ENCODE measurements at regions not wholly inside any gene's neighbourhood (a gene's known extent, or its start where the extent isn't known, plus 50 kb on each side); places are given as distances from the start of the nearest gene placed in this dataset.
"Not testable (repeated sequence)": the region's sequence is repeated elsewhere in the genome, so short reads cannot be mapped to it uniquely, and the experiment has no call there.

DNA sequence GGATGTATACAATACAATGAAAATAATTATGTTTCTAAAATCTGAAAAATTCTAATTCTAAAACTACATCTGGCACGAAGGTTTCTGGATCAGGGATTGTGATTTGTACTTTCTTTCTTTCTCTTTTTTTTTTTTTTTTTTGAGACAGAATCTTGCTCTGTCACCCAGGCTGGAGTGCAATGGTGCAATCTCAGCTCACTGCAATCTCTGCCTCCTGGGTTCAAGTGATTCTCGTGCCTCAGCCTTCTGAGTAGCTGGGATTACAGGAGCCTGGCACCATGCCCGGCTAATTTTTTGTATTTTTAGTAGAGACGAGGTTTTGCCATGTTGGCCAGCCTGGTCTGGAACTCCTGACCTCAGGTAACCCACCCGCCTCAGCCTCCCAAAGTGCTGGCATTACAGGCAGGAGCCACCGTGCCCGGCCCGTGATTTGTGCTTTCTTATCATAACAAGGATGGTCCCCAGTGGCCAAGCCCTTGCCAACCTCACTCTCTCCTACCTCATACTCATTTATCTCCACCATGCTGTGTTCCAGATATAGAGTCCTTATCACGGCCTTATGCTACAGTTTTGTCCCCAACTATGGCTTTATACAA is 279.9 kb downstream of the QDPR start:
- not testable (repeated sequence) for DNase-seq

DNA sequence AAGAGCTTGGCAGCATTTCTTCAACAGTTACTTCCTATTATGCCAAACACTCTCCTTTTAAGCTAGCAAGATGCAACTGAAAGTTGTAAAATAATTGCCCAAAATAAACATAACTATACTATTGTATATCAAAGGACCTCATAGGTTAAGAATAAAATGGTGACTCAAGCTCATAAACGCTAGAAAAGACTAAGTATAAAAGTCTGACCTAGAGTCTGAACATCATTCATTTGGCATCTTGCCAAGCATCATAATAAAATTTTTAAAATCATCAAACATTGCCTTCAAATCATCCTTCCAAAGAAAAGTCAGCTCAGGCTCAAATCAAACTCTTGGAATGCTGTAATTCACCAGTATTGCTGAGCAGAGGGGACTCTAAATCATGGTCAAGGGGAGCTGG is 281.2 kb downstream of the QDPR start:
- DNase-seq, result no peak

DNA sequence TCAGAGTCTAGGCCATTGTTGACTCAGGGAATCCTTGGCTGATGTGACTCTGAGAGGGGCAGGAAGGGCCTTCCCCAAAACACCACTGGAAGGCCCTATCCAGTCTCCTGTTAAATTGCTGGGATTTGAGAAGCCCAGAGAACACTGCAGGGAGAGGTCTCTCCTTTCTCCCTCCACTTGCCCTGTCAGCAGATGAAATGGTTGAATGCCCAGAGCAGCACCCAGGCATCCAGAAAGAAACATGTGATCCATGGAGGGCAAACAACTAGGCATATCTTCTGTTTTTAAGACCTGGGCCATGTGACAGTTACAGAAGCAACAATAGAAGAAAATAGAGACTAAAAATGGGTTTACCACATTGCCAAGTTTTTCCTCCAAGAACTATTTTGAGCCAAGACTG is 291.1 kb downstream of the QDPR start:
- DNase-seq, result no peak

DNA sequence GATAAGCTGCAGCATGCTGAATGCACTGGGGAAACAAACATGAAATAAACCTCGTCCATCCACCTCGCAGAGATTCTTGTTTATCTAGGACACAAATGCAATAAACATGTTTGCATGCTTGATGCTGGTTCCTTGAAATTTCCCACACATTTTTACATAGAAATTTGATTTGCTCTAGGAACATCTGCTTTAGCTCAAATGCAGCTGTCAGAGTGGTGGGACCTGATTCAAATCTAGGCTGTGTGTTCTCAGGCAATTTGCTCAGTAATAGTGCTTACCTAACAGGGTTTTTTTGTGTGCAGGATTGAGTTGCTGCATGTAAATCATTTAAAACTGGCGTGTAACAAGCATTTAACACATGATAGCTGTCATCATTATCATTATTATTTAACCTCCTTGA is 293.1 kb downstream of the QDPR start:
- DNase-seq, result no peak

DNA sequence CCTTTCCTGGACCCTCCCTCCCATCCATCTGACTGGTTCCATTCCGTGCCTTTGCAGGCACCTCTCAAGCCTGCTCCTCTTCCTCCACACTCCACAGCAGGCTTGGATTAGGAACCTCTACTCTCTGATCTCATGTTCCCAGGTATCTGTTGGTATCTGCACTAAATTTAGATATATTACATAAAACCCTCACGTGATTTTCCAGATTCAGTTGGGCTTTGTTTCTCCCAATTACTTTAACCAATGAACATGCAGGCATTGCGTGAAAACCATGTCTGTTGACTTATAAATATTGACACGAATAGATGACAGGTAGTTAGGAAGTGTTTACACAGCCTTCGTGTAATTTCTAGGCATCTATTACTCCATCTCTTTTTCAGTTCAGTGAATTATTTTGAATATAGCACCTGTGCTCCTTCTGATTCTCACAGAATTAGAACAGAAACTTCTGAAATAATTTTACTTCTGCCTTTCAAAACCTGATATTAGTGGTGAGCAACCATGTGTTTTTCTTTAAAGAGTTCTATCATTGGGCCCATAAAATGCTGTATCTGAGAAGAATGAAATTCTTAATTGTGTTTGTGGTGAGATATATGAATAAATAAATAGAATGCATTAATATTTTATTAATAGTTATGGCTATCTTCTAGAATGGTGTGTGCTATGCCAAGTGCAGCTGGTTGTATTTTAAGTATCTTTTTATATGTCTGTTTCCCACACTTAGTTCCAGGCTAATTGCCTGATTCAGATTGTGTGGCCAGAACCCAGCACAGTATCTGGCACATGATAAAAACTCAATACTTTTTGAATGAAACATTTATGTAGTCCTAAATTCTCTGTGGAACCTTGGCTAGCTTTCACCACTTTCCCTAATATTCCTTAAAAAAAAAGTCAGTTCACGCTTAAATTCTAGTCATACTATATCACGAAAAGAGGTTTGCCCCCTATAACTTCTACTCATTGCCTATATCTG is 304.8 kb downstream of the QDPR start:
- no peak for DNase-seq

DNA sequence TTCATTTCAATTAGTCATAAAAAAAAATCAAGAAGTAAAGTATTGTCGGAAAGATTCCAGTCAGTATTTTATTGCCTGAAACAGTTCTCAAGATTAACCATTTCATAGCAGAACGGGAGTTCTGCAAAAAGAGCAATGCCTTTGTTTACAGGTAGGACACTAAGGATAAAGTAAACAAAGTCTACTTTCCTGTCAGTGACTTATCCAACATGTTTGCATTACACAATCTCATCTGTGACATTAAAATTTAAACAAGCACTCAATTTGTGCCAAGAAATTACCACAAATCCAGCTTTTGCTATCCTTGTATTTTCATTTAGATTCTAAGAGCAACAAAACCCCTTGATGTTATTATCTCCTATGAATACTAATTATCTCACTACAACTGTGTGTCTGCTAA is 306.5 kb upstream of the LDB2 start:
- DNase-seq, result no peak

DNA sequence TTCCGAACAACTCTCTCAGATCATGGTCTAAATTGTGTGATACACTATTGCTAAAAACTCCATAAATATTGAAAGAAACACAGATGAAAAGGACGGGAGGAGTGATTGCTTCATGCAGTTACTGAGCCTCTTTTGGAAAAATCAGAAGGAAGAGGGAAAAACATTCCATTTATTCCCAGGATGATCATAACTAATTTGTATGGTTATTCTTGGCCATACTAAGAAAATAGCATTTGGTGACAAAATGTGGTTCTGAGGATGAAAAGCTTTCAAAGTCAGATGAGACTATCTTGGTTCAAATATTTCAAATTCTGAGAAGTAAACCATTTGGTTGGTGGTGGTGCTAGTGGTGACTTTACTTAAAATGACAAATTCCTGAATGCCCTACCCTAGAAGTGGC is 305.4 kb upstream of the LDB2 start:
- DNase-seq, result no peak

DNA sequence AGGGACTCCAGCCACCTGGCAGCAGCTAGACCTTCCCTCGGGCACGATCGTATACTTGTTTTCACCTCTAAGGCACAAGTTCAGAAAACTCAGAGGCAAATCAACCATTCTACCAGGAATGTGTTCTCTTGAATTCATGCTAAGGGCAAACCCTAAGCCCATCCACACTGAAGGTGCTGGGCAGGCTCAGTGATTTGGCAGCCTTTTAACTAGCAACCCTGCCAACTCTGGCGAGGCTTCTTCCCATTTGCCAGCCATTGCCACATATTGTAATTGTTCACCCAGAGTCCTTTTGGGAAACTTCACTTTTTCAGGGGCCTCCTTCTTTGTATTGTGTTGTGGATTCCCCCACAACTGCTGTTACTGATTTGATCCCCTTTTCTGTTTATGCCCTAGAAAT is 298.6 kb upstream of the LDB2 start:
- DNase-seq, result no peak

DNA sequence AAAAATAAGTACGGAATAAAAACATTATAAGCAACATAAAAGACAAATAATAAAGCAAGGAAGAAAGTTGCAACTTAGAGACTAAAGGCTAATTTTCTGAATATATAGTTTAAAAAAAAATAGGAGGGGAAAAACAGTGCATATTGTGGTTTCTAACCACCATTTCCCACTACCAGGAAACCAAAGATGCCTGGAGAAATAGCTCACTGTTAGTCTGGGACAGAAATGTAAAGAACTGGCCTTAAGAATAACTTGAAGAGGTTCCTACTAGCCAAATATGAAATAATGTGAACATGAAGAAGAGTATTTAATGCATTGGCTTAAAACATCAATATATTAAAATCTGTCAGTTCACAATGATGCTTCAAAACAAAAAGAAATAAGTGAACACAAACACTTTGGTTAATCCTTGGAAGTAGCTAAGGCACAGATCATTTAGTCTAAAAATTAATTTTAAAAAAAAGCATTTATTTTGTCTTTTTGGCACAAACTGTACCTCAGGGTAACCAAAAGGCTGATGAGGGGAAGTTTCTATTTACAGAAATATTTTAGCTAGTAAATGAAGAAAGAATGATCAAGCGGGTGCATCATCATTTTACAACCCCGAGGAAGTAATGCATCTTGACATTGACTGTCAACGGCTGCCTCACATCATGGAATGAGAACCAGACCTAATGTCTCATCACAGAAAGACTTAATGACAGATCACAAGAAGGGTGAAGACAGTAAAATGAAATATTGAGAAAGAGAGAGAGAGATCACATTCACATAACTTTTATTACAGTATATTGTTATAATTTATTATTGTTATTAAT is 297.2 kb upstream of the LDB2 start:
- no peak for DNase-seq

DNA sequence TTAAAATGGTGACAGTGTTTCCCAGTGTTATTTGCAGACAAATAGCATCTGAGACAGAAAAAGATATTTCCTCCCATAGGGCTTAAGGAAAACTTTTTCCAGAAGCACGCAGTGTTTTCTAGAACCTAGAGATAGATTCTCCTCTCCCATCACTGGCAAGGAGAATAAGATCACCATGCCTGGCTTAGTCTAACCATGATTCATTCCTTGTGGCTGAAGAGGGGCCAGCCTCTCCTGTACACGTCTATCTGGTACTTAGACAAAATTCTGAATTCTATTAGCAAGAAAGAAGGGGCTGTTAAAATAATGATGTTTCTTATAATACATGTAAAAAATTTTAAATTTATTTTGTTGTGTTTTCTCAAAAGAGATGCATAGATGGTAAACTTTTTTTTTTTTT is 296.1 kb upstream of the LDB2 start:
- DNase-seq, result no peak

DNA sequence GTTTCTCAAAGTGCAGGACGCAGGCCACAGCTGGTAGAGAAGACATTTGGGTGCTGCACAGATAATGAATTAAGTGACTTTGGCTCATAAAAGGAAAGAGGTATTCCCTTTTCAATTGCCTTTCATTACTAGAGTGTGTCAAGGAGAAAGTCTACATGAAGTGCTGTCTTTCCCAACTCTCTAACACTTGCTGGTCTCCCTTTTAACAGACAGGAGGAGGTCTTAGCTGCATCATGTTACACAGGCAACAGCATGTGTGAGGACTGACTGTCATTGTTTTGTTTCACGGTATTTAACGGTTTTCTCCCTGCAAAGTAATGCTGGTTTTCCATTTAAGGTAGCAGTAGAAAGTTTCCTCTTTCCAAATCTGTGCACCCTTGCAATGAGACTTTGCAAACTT is 291.3 kb upstream of the LDB2 start:
- DNase-seq, result no peak

DNA sequence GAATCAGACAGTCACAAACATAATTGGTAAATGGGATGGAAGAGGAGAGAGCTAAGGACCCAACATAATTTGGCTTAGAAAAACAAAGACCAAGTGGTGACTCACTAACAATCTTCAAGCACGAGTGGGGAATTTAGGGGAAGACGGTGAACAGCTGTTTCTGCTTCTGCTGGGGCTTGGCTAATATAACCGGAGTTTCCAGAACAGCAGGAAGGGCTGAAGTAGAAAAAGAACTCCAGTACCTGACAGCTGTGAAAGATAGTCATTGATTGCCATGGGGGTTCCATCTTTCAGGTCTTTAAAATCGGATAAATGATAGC is 290.9 kb upstream of the LDB2 start:
- no peak for DNase-seq

DNA sequence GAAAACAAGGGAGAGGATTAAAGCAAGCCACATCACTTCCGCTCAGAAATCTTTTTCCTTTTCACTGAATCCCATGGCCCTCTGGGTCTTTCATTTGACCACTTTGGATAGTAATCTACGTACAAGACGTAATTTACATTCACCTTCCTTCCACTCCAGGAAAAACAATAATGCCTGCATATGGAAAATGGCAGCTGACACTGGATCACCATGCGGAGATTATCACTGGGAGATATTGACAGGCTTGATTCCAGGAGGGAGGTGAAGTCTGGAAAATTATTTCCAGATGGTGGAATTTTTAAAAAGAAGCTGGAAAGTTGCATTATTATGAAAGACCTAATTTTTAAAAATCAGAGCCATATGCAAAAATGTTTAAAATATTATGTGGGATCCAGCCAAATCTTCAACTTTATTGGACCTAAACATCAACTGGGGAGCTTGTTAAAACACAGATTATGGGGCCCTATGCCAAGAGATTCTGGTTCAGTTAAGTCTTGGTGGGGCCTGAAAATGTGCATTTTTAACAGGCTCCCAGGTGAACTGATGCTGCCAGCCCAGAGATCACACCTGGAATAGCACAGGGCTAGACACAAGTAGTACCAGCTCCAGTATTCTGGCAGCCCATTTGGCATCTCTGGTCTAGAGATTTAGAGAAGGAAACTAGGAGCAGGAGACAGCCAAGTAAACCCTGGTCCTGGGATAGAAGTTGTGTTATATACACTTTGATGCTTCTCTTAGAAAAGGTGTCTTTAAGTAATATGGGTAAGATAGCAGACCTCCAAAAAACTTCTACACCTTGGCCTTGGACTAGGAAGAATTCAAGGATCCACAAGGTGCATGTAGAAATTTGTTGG is 290.3 kb upstream of the LDB2 start:
- DNase-seq, result no peak

DNA sequence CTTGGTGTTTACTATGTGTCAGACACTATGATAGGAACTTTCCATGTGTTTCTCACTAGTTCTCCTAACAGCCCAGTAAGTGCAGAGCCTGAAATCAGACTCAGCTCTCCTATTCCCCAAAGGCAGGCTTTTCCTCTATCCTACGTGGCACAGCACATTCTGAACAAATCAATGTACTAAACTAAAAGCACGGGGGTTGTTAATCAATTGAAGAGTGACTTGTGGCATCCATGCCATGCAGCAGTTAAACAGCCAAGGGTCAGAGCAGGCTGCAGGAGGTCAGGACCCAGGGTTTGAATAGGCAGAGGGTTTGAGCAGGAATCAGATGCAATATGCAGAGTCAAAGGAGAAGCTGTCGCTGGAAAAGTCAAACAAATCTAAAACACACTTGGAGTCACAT is 289.7 kb upstream of the LDB2 start:
- DNase-seq, result no peak

DNA sequence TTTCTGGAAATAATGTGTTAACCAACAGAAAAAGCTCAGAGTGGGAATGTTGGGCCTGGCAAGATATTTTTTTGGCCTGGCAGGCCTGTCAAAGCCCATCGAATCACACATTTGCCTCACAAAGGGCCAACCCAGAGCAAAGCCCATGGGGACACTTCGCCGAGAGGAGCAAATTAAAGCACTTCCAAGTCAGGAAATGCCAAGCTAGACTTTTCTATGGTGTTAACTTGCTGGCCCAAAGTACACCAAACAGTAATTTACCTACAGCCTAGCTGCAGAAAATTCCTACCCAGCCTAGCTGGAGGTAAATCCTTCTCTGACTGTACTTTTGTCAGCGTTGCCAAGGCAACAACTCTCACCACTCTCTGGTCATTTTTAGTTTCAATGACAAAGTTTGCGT is 288.6 kb upstream of the LDB2 start:
- DNase-seq, result no peak

DNA sequence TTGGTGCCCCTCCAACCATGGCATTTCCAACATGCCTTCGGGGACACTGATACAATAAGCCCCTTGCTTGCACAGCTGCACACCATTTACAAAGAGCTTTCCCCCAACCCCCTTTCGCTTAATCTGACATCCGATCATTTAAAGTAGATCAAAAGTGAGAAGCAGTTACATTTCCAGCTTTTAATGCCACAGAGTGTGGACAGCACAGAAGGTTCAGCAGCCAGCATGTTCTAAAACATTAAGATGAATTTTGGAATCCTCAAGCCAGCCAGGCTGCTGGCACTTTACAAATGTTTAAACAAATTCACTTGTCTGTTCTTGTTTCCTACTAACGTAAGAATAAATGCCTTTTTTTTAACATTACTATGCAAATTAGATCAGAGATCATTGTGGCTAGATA is 284.4 kb upstream of the LDB2 start:
- no peak for DNase-seq

DNA sequence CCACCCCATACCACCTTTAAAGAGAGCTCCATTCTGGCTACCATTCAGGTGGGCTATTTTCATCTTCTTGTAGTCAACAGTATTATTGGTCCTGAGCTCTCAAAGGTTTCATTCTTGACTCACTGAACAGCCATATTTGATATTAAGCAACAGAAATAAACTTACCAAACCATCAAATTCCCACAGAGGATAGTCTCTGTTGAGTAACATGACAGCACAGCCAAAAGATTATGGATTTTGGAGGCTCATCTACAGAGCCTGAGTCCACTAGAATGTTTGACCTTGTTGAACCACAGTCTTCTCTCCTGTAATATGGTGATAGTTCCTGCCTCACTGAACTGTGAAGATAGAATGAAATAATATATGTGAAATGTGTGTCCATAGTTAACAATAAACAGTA is 276.3 kb upstream of the LDB2 start:
- DNase-seq, result no peak

DNA sequence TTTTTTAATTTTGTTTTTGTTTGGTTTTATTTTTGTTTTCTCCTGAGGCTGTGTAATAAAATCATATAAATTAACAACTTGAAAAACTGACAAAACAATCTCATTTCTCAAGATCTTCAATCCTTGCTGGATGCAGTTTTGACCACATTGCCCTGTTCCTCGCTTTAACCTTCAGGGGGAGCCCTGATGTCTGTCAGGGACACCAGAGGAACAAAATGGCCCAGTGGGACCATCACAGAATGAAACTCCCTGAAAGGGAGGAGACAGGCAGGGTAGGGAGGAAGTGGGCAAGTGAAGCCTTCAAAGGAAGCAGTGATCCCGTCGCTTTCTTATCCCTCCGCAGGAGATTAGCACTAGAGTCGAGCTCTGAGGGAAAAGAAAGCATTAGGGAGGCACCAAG is 274.9 kb upstream of the LDB2 start:
- DNase-seq, result no peak

DNA sequence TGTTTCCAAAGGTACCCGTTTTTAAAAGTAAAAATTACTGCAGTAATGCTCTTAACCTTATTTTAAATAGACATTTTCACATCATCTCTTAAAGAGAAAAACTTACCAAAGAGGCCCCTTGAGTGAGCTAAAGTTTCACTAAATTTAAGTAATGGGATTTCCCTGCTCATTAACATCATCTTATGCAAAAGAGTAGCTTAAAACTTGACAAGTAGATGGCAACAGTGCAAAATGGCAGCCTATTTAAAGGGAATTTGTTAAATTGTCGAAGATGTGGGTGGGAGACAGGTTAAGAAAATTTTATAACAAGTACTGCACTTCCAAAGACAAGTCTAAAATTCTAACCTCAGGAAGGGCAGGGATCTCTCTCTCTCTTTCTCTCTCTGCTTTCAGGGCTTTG is 271.7 kb upstream of the LDB2 start:
- no peak for DNase-seq

DNA sequence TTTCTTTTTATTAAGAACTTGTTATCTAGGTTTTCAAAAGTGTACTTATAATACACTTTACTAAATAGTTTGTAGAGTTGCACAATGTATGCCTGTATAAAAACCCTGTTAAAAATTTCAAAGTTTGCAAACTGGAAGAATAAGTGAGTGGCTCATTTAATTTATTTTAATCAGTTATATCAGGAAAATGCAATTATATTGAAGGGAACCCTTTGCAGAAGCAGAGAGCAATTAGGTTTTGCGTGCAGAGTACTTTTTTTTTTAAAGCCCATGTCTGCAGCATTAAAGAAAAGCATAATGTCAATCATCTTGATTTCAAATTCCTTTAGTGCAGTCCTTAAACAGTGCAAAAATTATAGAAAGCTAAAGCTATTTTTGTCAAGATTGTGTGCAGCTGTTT is 271.3 kb upstream of the LDB2 start:
- no peak for DNase-seq

DNA sequence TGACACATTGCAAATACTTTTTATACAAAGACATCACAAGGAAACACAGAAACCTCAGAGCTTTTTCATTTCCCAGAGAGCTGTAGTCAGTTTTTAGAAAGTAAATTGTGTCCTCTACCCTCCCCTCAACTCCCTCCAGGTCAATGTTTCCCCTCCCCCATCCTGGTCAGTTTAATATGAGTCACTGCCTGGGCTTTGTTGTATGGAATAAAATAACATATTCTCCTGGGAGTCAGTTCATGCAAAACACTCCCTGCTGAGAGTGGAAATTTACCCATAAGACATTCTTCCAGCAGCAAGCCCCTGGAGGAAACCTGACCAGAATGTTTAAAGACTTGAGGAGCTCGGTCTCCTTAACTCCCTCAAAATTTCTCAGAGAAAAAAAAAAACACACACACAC is 270.1 kb upstream of the LDB2 start:
- DNase-seq, result no peak

DNA sequence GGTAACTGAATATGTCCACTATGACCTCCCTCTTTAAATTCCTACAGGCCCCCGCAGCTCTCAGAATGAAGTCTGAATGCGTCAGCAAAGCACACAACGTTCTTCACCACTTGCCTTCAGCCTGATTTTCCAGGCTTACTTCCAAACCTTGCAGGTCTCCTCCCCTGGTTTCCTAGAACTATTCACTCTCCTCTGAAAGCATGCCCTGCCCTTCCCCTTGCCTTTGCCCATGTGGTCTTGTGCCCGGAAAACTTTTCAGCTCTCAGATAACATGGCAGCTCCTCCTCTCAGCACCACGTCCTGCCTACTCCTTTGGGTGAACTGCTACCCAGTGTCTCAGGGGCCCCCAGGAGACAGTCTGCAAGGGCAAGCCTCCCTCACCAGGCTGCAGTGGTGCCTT is 268.5 kb upstream of the LDB2 start:
- DNase-seq, result no peak

DNA sequence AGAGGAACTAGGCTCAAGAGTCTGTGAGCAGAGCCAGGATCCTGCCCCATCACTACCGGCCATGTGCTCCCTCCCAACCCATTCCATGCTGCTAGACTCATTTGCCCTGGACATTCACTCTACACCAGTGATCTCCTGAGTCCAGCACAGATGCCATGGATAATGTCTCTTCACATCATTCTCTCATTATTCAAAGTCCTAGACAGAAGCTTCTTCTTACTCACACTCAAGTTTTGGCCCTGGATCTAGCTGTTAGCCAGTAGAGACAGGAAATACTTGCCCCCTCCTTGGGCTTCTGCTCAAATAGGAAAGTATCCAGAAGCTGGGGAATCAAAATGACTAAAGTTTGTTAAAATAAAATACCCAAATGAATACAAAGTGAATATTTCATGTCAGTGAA is 266.8 kb upstream of the LDB2 start:
- no peak for DNase-seq
